CD4-positive, alpha-beta T cell (primary cell): ENCODE measurements at regions not wholly inside any gene's neighbourhood (a gene's known extent, or its start where the extent isn't known, plus 50 kb on each side); places are given as distances from the start of the nearest gene placed in this dataset.

Experiments used
- ATAC-seq: fragments of 200-7000 bp; cut with Tn5 transposase; one replicate; pipeline ENCODE4 v1.10.0; 2022; ENCODE audit warnings: mild to moderate bottlenecking; ENCODE audit not compliant: poor library complexity
- CTCF ChIA-PET: fragments of 350-600 bp; sonication (Branson Sonifier 250); formaldehyde crosslinking; loops from one replicate; lab custom pipeline; 2021; ENCODE audit warnings: antibody characterized with exemption, inconsistent platforms; lab: Charles Lee
- POLR2A ChIA-PET: fragments of 350-600 bp; sonication (Branson Sonifier 250); formaldehyde crosslinking; loops from one replicate; lab custom pipeline; 2021; ENCODE audit warnings: antibody characterized with exemption, inconsistent platforms; lab: Charles Lee
- DNase-seq, 14 experiments: peaks; one replicate each; pipeline ENCODE4 v3.0.0-alpha.2; 2013 to 2020; ENCODE audit warnings: mixed read lengths in 2 of 14
- H3K27ac ChIP-seq, 2 donors: one replicate each; pipeline versions ENCODE4 v1.5.1 to v1.7.0; 2013; ENCODE audit warnings: low read length in 2 of 2, low read depth in 1 of 2, mild to moderate bottlenecking in 1 of 2
- H3K27me3 ChIP-seq, 2 experiments: 1 replicate in 1 of 2; 2 replicates in 1 of 2; pipeline versions ENCODE4 v1.6.1 to v1.7.0; 2013; ENCODE audit warnings: low read length in 2 of 2, control low read depth in 1 of 2, mild to moderate bottlenecking in 1 of 2, moderate library complexity in 1 of 2; ENCODE audit not compliant: insufficient read depth in 2 of 2, control insufficient read depth in 1 of 2
- H3K36me3 ChIP-seq: one replicate; pipeline ENCODE4 v1.6.1; 2013; ENCODE audit warnings: low read length, control low read depth; ENCODE audit not compliant: insufficient read depth
- H3K4me1 ChIP-seq: one replicate; pipeline ENCODE4 v1.6.1; 2013; ENCODE audit warnings: low read length, control low read depth; ENCODE audit not compliant: insufficient read depth
- H3K4me3 ChIP-seq: one replicate; pipeline ENCODE4 v1.5.1; 2013; ENCODE audit warnings: mild to moderate bottlenecking, low read length, moderate library complexity
- H3K9me3 ChIP-seq, 2 experiments: 1 replicate in 1 of 2; 2 replicates in 1 of 2; pipeline versions ENCODE4 v1.6.1 to v1.7.0; 2013; ENCODE audit warnings: low read length in 2 of 2, mild to moderate bottlenecking in 2 of 2, control low read depth in 1 of 2, moderate library complexity in 1 of 2; ENCODE audit not compliant: control insufficient read depth in 1 of 2, insufficient read depth in 1 of 2
- H3K27ac Mint-ChIP-seq: one replicate; pipeline ENCODE4 v1.8.0; 2020; ENCODE audit warnings: mixed read lengths
- H3K27me3 Mint-ChIP-seq: one replicate; pipeline ENCODE4 v1.8.0; 2021; ENCODE audit warnings: mixed read lengths
- H3K36me3 Mint-ChIP-seq: one replicate; pipeline ENCODE4 v1.8.0; 2021; ENCODE audit warnings: low read depth, mixed read lengths
- H3K4me1 Mint-ChIP-seq: one replicate; pipeline ENCODE4 v1.8.0; 2021; ENCODE audit warnings: low read depth, mixed read lengths
- H3K4me3 Mint-ChIP-seq: one replicate; pipeline ENCODE4 v1.8.0; 2020; ENCODE audit warnings: mild to moderate bottlenecking, mixed read lengths
- H3K9me3 Mint-ChIP-seq: one replicate; pipeline ENCODE4 v1.8.0; 2020; ENCODE audit warnings: mixed read lengths
- intact Hi-C, 2 experiments: fragments of 100-400 bp; cut with DNase I in 1 of 2; cut with micrococcal nuclease in 1 of 2; formaldehyde crosslinking; loops; one replicate each; pipeline versions ENCODE4 v1.15.1 to v1.9.0; 2023 to 2025; cut with DNase I, micrococcal nuclease
- TF ChIP-seq, protein P1 (sequence below): fragments of 200-600 bp; IDR thresholded peaks from one replicate; pipeline ENCODE4 v1.8.0; 2022; ENCODE audit warnings: antibody characterized with exemption, mild to moderate bottlenecking

DNA sequence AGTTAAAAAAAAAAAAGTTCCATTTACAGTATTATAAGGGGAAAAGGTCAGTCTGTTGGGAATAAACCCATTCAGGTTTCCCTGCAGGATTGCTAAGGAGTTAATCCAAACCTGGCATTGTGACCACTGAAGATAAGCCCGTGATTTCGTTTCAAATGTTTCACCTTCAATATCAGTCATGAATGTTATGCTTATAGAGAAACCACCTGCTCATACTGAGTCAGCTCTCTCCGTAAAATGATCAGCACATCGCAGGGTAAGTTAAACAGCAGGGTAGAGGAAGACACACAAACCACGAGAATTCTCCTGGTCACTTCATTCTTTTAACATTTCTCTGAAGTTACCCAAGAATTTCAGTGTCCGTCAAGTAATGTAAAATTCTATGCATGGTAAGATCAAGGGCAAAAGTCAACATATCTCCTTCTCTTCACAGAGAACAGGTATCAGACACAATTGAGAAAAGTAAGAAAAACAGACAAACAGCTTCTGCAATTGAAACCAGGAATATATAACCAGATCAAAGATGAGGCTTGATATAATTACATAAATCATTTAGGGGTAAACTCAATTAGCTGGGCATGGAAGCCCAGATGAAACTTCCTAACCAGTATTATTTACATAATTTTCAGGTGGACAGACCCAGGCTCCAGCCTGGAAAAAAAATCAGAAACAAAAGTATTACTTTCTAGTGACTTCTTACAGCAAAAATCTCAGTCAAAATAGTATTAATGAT lies 67.6 kb upstream of the ARHGEF3 start:
- DNase-seq, result no peak
- TF ChIP-seq, protein P1, sequence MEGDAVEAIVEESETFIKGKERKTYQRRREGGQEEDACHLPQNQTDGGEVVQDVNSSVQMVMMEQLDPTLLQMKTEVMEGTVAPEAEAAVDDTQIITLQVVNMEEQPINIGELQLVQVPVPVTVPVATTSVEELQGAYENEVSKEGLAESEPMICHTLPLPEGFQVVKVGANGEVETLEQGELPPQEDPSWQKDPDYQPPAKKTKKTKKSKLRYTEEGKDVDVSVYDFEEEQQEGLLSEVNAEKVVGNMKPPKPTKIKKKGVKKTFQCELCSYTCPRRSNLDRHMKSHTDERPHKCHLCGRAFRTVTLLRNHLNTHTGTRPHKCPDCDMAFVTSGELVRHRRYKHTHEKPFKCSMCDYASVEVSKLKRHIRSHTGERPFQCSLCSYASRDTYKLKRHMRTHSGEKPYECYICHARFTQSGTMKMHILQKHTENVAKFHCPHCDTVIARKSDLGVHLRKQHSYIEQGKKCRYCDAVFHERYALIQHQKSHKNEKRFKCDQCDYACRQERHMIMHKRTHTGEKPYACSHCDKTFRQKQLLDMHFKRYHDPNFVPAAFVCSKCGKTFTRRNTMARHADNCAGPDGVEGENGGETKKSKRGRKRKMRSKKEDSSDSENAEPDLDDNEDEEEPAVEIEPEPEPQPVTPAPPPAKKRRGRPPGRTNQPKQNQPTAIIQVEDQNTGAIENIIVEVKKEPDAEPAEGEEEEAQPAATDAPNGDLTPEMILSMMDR, result no peak
- no peaks in the 10 kb centered on the region for H3K36me3 Mint-ChIP-seq
- CTCF ChIA-PET, result interaction anchor here (1.8 kb wide), 1 partner anchor 15 kb away, joined by 3 read pairs; no protein-coding TSS in a partner anchor
- intact Hi-C loops, result loop anchor here in 1 of 2 experiments (10.0 kb wide), 1 partner anchor 55 kb away; no protein-coding TSS in a partner anchor
- POLR2A ChIA-PET, result interaction anchor here (0.7 to 1.5 kb wide), 4 partner anchors 8 to 994 kb away, joined by 3 to 4 read pairs (median 3); partner anchors contain the start of gene ARHGEF3
- H3K4me1 Mint-ChIP-seq, result peaks cover 59% of the 10 kb centered on the region
- Histone ChIP-seq H3K4me1 (peaks cover 10% of the 10 kb centered on the region), H3K27ac (no peak overlapping the region), H3K4me3 (no peak overlapping the region), H3K9me3 (no peaks in the 10 kb centered on the region), H3K27me3 (no peaks in the 10 kb centered on the region), H3K36me3 (no peaks in the 10 kb centered on the region)
- H3K4me3 Mint-ChIP-seq, result peak overlapping the region; percentile 83
- H3K27me3 Mint-ChIP-seq, result no peaks in the 10 kb centered on the region
- H3K9me3 Mint-ChIP-seq, result no peaks in the 10 kb centered on the region
- H3K27ac Mint-ChIP-seq, result peak overlapping the region; percentile 56
- peak; percentile 63 for ATAC-seq

GRCh38 chr3:56868706-56869105 lies 67.0 kb upstream of the ARHGEF3 start:
- Histone ChIP-seq H3K36me3 (no peaks in the 10 kb centered on the region), H3K4me1 (peaks cover 8% of the 10 kb centered on the region), H3K4me3 (no peak overlapping the region), H3K27ac (no peak overlapping the region), H3K27me3 (no peaks in the 10 kb centered on the region), H3K9me3 (no peaks in the 10 kb centered on the region)
- no peak for DNase-seq
- Mint-ChIP-seq H3K9me3 (no peaks in the 10 kb centered on the region), H3K4me3 (no peak overlapping the region), H3K36me3 (no peaks in the 10 kb centered on the region), H3K4me1 (peaks cover 59% of the 10 kb centered on the region), H3K27me3 (no peaks in the 10 kb centered on the region), H3K27ac (peak overlapping the region; percentile 56)
- intact Hi-C loops, result loop anchor here in 1 of 2 experiments (10.0 kb wide), 1 partner anchor 54 kb away; no protein-coding TSS in a partner anchor
- POLR2A ChIA-PET, result interaction anchor here (0.7 to 1.5 kb wide), 4 partner anchors 9 to 994 kb away, joined by 3 to 4 read pairs (median 3); partner anchors contain the start of gene ARHGEF3
- TF ChIP-seq, protein P1, result no peak
- CTCF ChIA-PET, result interaction anchor here (1.8 kb wide), 1 partner anchor 16 kb away, joined by 3 read pairs; no protein-coding TSS in a partner anchor
- ATAC-seq, result no peak

GRCh38 chr3:56867671-56868070 lies 65.9 kb upstream of the ARHGEF3 start:
- DNase-seq (no peak), ATAC-seq (no peak)
- CTCF ChIA-PET, result interaction anchor here (1.8 kb wide), 1 partner anchor 17 kb away, joined by 3 read pairs; no protein-coding TSS in a partner anchor
- TF ChIP-seq, protein P1, result no peak
- Histone ChIP-seq H3K27ac (no peak overlapping the region), H3K4me1 (peaks cover 8% of the 10 kb centered on the region), H3K36me3 (no peaks in the 10 kb centered on the region), H3K9me3 (no peaks in the 10 kb centered on the region), H3K4me3 (no peak overlapping the region), H3K27me3 (no peaks in the 10 kb centered on the region)
- POLR2A ChIA-PET, result no interaction called here
- Mint-ChIP-seq H3K27ac (no peak overlapping the region), H3K4me3 (no peak overlapping the region), H3K4me1 (peaks cover 63% of the 10 kb centered on the region), H3K36me3 (no peaks in the 10 kb centered on the region), H3K9me3 (no peaks in the 10 kb centered on the region), H3K27me3 (no peaks in the 10 kb centered on the region)
- intact Hi-C loops, result loop anchor here in 1 of 2 experiments (10.0 kb wide), 1 partner anchor 53 kb away; no protein-coding TSS in a partner anchor
